ENCODE measurements at regions not wholly inside any gene's neighbourhood (a gene's known extent, or its start where the extent isn't known, plus 50 kb on each side); places are given as distances from the start of the nearest gene placed in this dataset.

DNA sequence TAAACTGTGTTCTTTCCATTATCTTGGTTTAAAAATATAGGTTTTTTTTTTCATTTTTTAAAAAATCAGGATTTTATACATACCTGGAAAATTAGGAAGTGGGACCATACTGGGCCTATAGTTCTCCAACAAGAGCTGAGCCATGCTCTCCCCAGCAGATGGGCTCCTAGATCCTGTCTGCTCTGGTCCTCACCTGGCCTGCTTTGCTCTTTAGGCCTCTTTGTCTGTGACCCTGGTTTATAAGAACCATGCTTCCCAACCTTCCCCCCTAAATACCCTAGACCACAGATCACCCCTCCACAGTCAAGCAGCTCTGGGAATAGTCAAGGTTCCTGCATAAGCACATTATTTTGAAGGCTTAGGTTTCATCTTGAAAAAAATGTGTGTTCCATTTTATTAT, 185.0 kb upstream of the TSHZ3 start:
- Histone ChIP-seq H3K23me2 (ENCODE audit: low read depth, low read length) (no peaks in the 10 kb centered on the region), H3K27me3 (replicated peaks in 1 of 4; ENCODE audit: control insufficient read depth in 3 of 4, extremely low read depth in 1 of 4, insufficient read depth in 3 of 4, low read length in 3 of 4) (no peaks in the 10 kb centered on the region), H3K27ac (ENCODE audit: low read depth, low read length) (no peak overlapping the region), H3K9ac (replicated peaks in 1 of 4; ENCODE audit: extremely low read depth in 1 of 4, low read depth in 3 of 4, low read length in 3 of 4) (no peak overlapping the region), H2AFZ (ENCODE audit: low read length) (no peak overlapping the region; the same call in 1 of the 2 replicates), H3K56ac (replicated peaks; ENCODE audit: insufficient read length, low read depth, low read length) (no peak overlapping the region), H2AK5ac (ENCODE audit: low read depth, low read length) (no peak overlapping the region), H4K91ac (replicated peaks; ENCODE audit: insufficient read length, low read length) (no peak overlapping the region), H4K8ac (ENCODE audit: extremely low read depth, insufficient read depth, low read length) (no peak overlapping the region), H3K4me3 (ENCODE audit: extremely low read depth in 1 of 4, insufficient read depth in 2 of 4, low read depth in 3 of 4, low read length in 4 of 4) (no peak overlapping the region), H2BK15ac (ENCODE audit: low read length) (no peak overlapping the region), H2BK12ac (ENCODE audit: low read depth, low read length) (no peak overlapping the region), H3K36me3 (ENCODE audit: control insufficient read depth in 2 of 4, insufficient read depth in 4 of 4, low read length in 3 of 4) (no peaks in the 10 kb centered on the region), H4K5ac (ENCODE audit: insufficient read length, low read depth, low read length) (no peak overlapping the region), H3K4me1 (replicated peaks in 1 of 4; ENCODE audit: control insufficient read depth in 3 of 4, insufficient read depth in 4 of 4, low read length in 3 of 4) (no peaks in the 10 kb centered on the region), H3K23ac (ENCODE audit: insufficient read length) (no peak overlapping the region), H3K9me3 (ENCODE audit: insufficient read depth in 2 of 2, low read depth in 1 of 2, low read length in 1 of 2) (peaks cover 0 to 4% of the 10 kb centered on the region in 2 experiments; a peak in 1 of 4 replicates), H2BK5ac (ENCODE audit: low read depth, low read length) (no peak overlapping the region), H3K14ac (ENCODE audit: insufficient read length) (no peak overlapping the region), H3K79me1 (ENCODE audit: low read depth, low read length) (no peaks in the 10 kb centered on the region), H3K4ac (replicated peaks; ENCODE audit: insufficient read length, low read depth, low read length) (no peak overlapping the region), H4K20me1 (replicated peaks in 1 of 2; ENCODE audit: control insufficient read depth in 1 of 2, insufficient read depth in 2 of 2, low read length in 2 of 2) (no peaks in the 10 kb centered on the region), H3K79me2 (ENCODE audit: control insufficient read depth in 1 of 2, insufficient read depth in 2 of 2, low read length in 2 of 2) (no peaks in the 10 kb centered on the region), H3K4me2 (ENCODE audit: insufficient read depth in 1 of 2, low read depth in 2 of 2, low read length in 2 of 2) (no peak overlapping the region), H2BK20ac (ENCODE audit: low read length) (no peak overlapping the region), H2BK120ac (replicated peaks; ENCODE audit: low read depth, low read length) (no peak overlapping the region), H3K18ac (ENCODE audit: extremely low read depth, low read length) (no peak overlapping the region)
- DNase-seq (ENCODE audit: low read depth in 1 of 2, low spot score in 2 of 2) (peak in 1 of 2 experiments; percentile 6), FAIRE-seq (no peak)
- ChIA-PET CTCF (ENCODE audit: partially characterized antibody) (interaction anchor here (1.0 to 1.1 kb wide), 2 partner anchors 12 to 15 kb away, joined by 3 to 4 read pairs; no protein-coding TSS in a partner anchor), POLR2A (ENCODE audit: partially characterized antibody) (interaction anchor here (0.6 kb wide), 1 partner anchor 12 kb away, joined by 3 read pairs; no protein-coding TSS in a partner anchor)
- TF ChIP-seq, protein P1, sequence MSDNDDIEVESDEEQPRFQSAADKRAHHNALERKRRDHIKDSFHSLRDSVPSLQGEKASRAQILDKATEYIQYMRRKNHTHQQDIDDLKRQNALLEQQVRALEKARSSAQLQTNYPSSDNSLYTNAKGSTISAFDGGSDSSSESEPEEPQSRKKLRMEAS (IDR thresholded peaks at IDR 0.05): no peak
- TF ChIP-seq SP1 (IDR thresholded peaks at IDR 0.05; ENCODE audit: low read depth, low read length): no peak
